Chondrocyte (in vitro differentiated cells): ENCODE measurements at regions not wholly inside any gene's neighbourhood (a gene's known extent, or its start where the extent isn't known, plus 50 kb on each side); places are given as distances from the start of the nearest gene placed in this dataset.

Experiments
- DNase-seq: peaks from one replicate; pipeline ENCODE4 v3.0.0; 2021; ENCODE audit warnings: mixed read lengths, low spot score
- H3K27ac Mint-ChIP-seq: one replicate; pipeline ENCODE4 v1.8.0; 2021; ENCODE audit warnings: mild to moderate bottlenecking, moderate library complexity, mixed read lengths; ENCODE audit not compliant: unreplicated experiment
- H3K27me3 Mint-ChIP-seq: 2 replicates; pipeline ENCODE4 v1.8.0; 2021; ENCODE audit warnings: low read depth, mixed read lengths
- H3K36me3 Mint-ChIP-seq: 2 replicates; pipeline ENCODE4 v1.8.0; 2021; ENCODE audit warnings: low read depth, mixed read lengths
- H3K4me1 Mint-ChIP-seq: 2 replicates; pipeline ENCODE4 v1.8.0; 2021; ENCODE audit warnings: low read depth, mild to moderate bottlenecking, mixed read lengths
- H3K4me3 Mint-ChIP-seq: one replicate; pipeline ENCODE4 v1.8.0; 2021; ENCODE audit warnings: mild to moderate bottlenecking, moderate library complexity, mixed read lengths; ENCODE audit not compliant: unreplicated experiment
- H3K9me3 Mint-ChIP-seq: 2 replicates; pipeline ENCODE4 v1.8.0; 2021; ENCODE audit warnings: low read depth, mixed read lengths
- TF ChIP-seq, protein P1 (sequence below): fragments of 200-600 bp; sonication (generic); IDR thresholded peaks from 2 replicates; pipeline ENCODE4 v1.5.0; 2021; ENCODE audit warnings: antibody characterized with exemption, mild to moderate bottlenecking, moderate library complexity

DNA sequence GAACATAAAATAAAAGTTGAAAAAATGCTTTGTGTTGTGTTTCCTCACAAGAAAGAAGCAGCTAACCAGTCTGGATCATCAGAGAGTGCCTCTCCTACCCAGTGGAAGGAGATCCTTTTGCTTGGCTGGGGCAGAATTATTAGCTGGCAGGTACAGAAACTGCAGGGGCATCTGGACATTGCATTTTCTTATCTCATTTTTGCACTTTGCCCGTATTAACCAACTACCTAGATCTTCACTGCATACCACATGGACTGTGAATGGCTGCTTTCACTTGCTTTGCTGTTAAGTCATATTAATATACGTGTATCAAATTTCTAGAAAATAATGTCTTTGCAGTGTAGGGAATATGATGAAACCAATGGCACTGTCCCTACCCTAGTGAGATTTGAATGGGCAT lies 52.9 kb upstream of the PDGFRA start:
- H3K9me3 Mint-ChIP-seq = peaks cover 10% of the 10 kb centered on the region
- no peak for DNase-seq
- H3K27ac Mint-ChIP-seq = no peak overlapping the region
- peaks cover 1% of the 10 kb centered on the region for H3K36me3 Mint-ChIP-seq
- TF ChIP-seq, protein P1, sequence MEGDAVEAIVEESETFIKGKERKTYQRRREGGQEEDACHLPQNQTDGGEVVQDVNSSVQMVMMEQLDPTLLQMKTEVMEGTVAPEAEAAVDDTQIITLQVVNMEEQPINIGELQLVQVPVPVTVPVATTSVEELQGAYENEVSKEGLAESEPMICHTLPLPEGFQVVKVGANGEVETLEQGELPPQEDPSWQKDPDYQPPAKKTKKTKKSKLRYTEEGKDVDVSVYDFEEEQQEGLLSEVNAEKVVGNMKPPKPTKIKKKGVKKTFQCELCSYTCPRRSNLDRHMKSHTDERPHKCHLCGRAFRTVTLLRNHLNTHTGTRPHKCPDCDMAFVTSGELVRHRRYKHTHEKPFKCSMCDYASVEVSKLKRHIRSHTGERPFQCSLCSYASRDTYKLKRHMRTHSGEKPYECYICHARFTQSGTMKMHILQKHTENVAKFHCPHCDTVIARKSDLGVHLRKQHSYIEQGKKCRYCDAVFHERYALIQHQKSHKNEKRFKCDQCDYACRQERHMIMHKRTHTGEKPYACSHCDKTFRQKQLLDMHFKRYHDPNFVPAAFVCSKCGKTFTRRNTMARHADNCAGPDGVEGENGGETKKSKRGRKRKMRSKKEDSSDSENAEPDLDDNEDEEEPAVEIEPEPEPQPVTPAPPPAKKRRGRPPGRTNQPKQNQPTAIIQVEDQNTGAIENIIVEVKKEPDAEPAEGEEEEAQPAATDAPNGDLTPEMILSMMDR = no peak
- no peak overlapping the region for H3K4me3 Mint-ChIP-seq
- no peaks in the 10 kb centered on the region for H3K27me3 Mint-ChIP-seq
- no peaks in the 10 kb centered on the region for H3K4me1 Mint-ChIP-seq
